HG03571 (cell line): ENCODE measurements at regions not wholly inside any gene's neighbourhood (a gene's known extent, or its start where the extent isn't known, plus 50 kb on each side); places are given as distances from the start of the nearest gene placed in this dataset.

Experiments
- ATAC-seq: cut with Tn5 transposase; IDR thresholded peaks from one replicate; pipeline ENCODE4 v1.9.1; 2021; ENCODE audit not compliant: unreplicated experiment

DNA sequence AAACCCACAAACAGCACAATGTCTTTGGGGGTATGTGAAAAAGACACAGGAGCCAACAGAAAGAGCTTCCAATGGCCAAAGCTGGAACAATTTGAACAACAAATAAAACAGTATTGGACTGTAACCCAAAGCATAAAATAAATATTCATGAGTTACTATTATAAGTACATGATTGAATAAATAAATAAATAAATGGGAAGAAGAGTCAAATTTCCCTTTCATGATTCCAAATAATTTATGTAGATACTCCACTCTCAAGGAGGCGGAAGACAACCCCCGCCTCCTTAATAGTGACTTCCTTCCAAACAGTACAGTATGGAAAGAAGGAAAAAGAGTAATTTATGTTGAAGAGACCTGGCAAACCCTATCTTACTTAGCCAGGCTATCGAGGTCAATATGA is 124.4 kb upstream of the P2RY1 start:
- no peak for ATAC-seq

DNA sequence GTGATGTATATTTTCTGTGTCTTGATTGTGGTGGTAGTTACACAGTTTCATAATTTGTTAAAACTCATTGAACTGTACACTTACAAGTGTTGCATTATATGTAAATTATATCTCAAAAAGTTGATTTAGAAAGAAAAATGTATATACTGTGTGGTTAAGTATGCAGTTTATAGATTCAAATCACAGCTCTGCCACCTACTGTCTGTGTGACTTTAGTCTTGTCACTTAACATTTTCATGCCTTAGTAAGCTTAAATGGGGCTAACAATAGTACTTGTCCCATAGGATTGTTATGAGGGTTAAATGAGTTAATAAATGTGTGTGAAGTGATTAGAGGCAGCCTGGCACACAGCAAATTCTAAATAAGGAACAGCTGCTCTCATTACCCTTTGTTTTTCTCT is 120.9 kb upstream of the P2RY1 start:
- ATAC-seq = no peak

DNA sequence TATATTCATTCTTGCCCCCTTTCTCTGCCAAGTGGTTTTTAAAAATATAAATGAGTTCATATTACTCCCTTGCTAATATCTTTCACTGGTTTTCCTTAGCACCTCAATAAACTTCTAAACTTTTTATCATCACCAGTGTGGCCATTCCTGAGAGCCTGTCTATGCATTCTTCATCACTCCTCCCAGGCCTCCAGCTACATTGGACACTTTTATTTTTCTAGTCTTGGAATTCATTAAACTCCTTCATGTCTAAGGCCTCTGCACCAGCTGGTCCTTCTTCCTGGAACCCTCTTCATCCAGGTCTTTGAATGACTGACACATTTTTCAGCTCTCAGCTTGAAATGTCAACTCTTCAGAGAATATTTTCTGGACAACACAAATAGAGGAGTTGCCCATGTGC is 120.4 kb upstream of the P2RY1 start:
- ATAC-seq = no peak

DNA sequence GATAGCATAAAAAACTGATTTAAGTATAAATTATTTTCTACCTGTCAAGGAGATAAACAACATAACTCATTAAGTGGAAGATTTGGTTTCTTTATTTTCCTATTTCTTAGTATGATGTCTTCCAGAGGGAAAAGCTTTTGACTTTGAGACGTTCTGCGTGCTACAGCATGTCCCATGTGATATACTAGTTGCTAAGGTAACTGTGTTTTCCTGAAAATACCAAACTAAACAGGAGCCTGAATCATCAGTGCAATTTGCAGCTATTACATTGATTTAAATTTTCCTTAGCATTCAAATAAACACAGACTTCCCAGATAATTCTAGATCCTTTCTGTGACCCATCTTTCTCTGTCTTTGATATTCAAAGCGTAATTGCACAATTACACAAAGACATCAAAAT is 117.7 kb upstream of the P2RY1 start:
- no peak for ATAC-seq

DNA sequence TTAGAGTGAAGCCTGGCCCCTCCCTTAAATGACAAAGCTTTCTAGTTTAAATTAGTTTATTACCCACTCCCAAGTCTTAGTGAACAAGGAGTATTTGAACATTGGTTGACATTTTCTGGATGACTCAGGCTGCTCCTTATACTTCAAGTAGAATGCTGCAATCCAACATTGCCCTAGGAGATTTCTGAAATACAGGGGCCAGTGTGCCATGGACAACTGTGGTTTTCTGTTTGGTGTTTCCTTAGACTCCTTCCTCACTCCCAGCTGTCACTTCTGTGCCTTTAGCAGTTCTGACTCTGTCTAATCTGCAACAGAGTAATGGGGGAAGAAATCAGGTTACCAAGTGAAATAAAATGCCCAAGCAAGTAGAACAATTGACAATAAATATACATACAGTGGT is 116.1 kb upstream of the P2RY1 start:
- no peak for ATAC-seq

- ATAC-seq = no peak
These were observed 115.7 kb upstream of the P2RY1 start for GRCh38 chr3:152719264-152719663.

GRCh38 chr3:152720951-152721718 is 113.8 kb upstream of the P2RY1 start:
- no peak for ATAC-seq

- ATAC-seq = no peak
These were observed 110.7 kb upstream of the P2RY1 start for GRCh38 chr3:152724270-152724669.

- no peak for ATAC-seq
These were observed 106.5 kb upstream of the P2RY1 start for GRCh38 chr3:152728231-152728980.

GRCh38 chr3:152729906-152730305 is 105.0 kb upstream of the P2RY1 start:
- ATAC-seq = no peak

DNA sequence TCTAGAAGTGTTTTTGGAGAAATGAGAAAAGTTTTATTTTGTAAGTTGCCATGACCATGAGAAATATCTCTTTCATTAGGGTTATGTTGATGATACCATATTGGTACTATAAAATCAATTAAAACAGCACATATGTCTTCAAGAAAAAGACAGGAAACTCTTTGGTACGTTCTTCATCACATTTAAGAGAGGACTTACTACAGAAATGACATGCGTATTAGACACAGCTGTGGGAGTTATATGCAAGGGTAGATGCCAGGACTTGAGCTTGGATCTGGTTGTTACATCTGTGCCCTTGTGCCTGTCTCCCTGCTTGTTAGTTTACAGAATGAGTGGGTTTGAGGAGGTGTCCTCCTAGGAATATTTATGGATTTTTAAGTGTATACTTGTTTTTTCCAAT is 103.4 kb upstream of the P2RY1 start:
- no peak for ATAC-seq

GRCh38 chr3:152733584-152734119 is 101.3 kb upstream of the P2RY1 start:
- ATAC-seq = no peak

DNA sequence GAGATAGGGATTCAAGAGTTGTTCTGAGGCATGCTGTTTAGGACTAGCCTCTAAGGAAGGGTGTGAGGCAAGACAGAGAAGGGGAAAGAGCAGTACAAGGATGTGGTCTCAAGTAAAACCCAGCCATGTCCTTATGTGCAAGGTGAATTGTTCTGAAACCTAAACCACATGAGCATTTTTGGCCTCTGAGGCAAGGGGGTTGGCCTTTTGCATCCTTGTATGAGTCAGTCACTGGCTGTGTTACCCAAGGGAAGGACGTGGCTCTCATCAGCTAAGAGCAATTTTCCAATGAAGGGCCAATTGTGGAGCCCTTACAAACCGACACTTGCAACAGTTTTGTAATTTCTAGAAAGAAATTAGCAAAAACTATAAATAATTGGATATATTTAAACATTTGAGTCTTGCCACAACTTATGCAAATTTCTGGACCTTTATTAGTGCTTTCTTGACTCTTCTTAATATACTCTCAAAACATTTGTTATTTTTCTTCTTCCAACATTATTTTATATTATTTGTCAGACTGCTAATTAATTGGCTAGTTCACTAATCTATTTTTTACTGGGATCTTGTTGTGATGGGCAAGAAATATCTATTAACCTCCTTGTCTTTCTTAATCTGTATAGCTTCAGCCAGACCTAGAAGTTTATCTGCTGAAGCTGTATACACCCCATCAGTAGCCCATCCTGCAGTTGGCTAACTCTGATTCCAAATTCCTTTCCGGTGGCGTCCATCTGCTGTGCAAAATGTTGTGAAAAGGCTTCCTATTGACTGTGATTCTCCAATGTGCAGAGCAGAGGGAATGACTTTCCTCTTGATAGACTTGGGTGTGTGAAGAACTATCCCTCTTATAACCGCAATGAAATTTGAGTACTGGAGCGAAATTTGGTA is 97.7 kb upstream of the P2RY1 start:
- peak; percentile 100 for ATAC-seq

GRCh38 chr3:152738656-152739055 is 96.3 kb upstream of the P2RY1 start:
- no peak for ATAC-seq

DNA sequence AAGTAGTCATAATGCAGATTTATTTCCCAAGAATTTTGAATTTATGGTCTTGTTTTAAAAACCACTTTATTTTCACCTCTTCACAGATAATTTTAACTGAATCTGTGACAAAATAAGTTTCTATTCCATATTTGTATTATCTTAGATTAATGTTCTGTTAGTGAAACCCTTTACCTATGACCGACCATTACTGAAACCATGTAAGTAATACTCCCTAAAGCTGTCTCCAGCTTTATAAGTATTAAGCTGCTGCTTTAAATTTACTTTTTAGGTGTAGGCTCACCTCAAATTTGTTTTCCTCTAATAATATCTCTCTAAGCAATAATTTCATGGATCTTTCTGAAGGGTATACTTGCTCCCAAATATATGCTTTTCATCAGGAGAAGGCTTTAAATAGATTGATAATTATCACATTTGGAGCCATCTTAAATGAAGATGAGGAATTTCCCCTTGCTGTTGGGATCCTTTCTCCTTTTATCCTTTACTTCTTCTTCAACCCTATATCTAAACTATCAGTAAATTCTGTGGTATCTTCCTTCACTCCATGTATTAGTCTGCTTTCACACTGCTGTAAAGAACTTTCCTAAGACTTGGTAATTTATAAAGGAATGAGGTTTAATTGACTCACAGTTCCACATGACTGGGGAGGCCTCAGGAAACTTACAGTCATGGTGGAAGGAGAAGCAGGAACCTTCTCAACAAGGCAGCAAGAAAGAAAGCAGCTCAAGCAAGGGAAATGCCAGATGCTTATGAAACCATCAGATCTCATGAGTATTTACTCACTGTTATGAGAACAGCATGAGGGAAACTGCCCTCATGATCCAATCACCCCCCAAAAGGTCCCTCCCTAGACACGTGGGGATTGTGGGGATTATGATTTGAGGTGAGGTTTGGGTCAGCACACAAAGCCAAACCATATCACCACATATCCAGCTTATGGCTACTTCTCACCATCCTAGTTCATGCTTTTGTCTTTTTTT is 92.3 kb upstream of the P2RY1 start:
- ATAC-seq = no peak

DNA sequence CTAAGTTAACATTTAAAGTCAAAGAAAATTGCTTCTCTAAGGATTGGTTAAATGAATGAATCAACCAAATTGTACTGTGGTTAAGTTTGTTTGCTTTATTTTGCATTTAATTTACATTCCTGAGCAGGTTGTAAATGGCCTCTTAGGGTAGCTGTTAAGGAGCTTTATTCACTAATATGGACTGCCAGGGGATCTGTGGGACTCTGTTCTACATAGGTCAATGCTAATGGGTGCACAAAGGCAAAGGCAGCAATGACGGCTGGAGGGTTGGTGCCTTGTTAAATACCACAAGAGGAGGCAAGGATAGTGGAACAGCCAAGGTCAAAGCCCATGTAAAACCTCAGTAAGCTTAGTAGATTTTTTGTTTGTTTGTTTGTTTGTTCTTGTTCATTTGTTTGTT is 89.3 kb upstream of the P2RY1 start:
- no peak for ATAC-seq

GRCh38 chr3:152754303-152754702 is 80.6 kb upstream of the P2RY1 start:
- no peak for ATAC-seq

DNA sequence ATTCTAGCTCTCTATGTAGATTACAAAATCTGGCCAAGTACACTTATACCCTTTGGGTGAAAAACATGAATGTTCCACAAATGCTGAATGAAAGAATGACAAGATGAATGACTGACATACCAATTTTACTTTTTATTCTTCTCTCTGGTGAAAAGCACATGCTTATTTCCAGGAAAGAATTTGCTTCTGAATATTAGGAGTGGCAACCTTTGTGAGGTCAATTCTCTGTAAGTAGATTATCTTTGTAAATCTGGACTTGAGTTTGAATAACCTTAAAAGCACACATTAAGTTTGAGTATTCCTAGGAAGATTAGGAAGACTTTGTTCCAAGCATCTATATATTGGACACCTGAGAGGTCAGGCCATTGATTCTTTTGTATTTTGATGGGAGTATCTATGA is 78.1 kb upstream of the P2RY1 start:
- no peak for ATAC-seq

GRCh38 chr3:152760024-152760563 is 74.8 kb upstream of the P2RY1 start:
- ATAC-seq = peak; percentile 86

GRCh38 chr3:152760591-152760990 is 74.3 kb upstream of the P2RY1 start:
- no peak for ATAC-seq
